Putamen (tissue), 1 donor: ENCODE measurements at regions not wholly inside any gene's neighbourhood (a gene's known extent, or its start where the extent isn't known, plus 50 kb on each side); places are given as distances from the start of the nearest gene placed in this dataset.

Experiments used
- DNase-seq: peaks from one replicate; pipeline ENCODE4 v3.0.0-alpha.2; 2016; ENCODE audit warnings: low spot score

- DNase-seq = no peak
These were observed 141.3 kb upstream of the NALF2 start for GRCh38 chrX:69362856-69363255.

- no peak for DNase-seq
These were observed 141.8 kb upstream of the NALF2 start for GRCh38 chrX:69362354-69362753.

GRCh38 chrX:69361311-69361845 is 142.7 kb upstream of the NALF2 start:
- DNase-seq = no peak

- DNase-seq = no peak
These were observed 146.8 kb upstream of the NALF2 start for GRCh38 chrX:69357317-69357716.

- no peak for DNase-seq
These were observed 159.6 kb upstream of the PJA1 start for GRCh38 chrX:69324851-69325250.

GRCh38 chrX:69323786-69324720 is 158.8 kb upstream of the PJA1 start:
- no peak for DNase-seq

- no peak for DNase-seq
These were observed 156.5 kb upstream of the PJA1 start for GRCh38 chrX:69321789-69322188.

GRCh38 chrX:69321006-69321655 is 155.9 kb upstream of the PJA1 start:
- DNase-seq = no peak

- no peak for DNase-seq
These were observed 154.9 kb upstream of the PJA1 start for GRCh38 chrX:69320116-69320515.

GRCh38 chrX:69319376-69319775 is 154.1 kb upstream of the PJA1 start:
- DNase-seq = no peak

- DNase-seq = no peak
These were observed 153.5 kb upstream of the PJA1 start for GRCh38 chrX:69318651-69319340.

GRCh38 chrX:69317721-69318120 is 152.5 kb upstream of the PJA1 start:
- no peak for DNase-seq

- DNase-seq = no peak
These were observed 149.4 kb upstream of the PJA1 start for GRCh38 chrX:69314436-69315348.

- DNase-seq = no peak
These were observed 148.5 kb upstream of the PJA1 start for GRCh38 chrX:69313617-69314290.

GRCh38 chrX:69311936-69312670 is 146.8 kb upstream of the PJA1 start:
- DNase-seq = no peak

GRCh38 chrX:69309074-69309792 is 144.0 kb upstream of the PJA1 start:
- DNase-seq = no peak

GRCh38 chrX:69307756-69308155 is 142.5 kb upstream of the PJA1 start:
- no peak for DNase-seq

- no peak for DNase-seq
These were observed 141.8 kb upstream of the PJA1 start for GRCh38 chrX:69307029-69307428.

- no peak for DNase-seq
These were observed 140.8 kb upstream of the PJA1 start for GRCh38 chrX:69306063-69306404.
